Lung (tissue), 11 donors: ENCODE measurements at regions not wholly inside any gene's neighbourhood (a gene's known extent, or its start where the extent isn't known, plus 50 kb on each side); places are given as distances from the start of the nearest gene placed in this dataset.

ENCODE experiments used
- ATAC-seq: fragments of 200-7000 bp; cut with Tn5 transposase; one replicate; pipeline ENCODE4 v1.9.1; 2020; ENCODE audit warnings: moderate number of reproducible peaks; ENCODE audit not compliant: insufficient read depth, low FRiP score
- DNase-seq, 3 donors: peaks; one replicate each; pipeline ENCODE4 v3.0.0-alpha.2; 2013 to 2017
- H3K27ac ChIP-seq, 2 donors: one replicate each; pipeline ENCODE4 v1.5.1; 2013; ENCODE audit warnings: mild to moderate bottlenecking in 2 of 2, moderate library complexity in 2 of 2, control low read depth in 1 of 2, inconsistent platforms in 1 of 2, low read depth in 1 of 2, low read length in 1 of 2
- H3K27me3 ChIP-seq, 3 donors: one replicate each; pipeline ENCODE4 v1.5.1; 2013; ENCODE audit warnings: low read length in 2 of 3; ENCODE audit not compliant: control insufficient read depth in 3 of 3, insufficient read depth in 3 of 3
- H3K36me3 ChIP-seq, 4 donors: one replicate each; pipeline ENCODE4 v1.5.1; 2013; ENCODE audit warnings: low read length in 4 of 4, mild to moderate bottlenecking in 1 of 4, moderate library complexity in 1 of 4; ENCODE audit not compliant: control insufficient read depth in 4 of 4, insufficient read depth in 4 of 4
- H3K4me1 ChIP-seq, 5 donors: one replicate each; pipeline ENCODE4 v1.5.1; 2013; ENCODE audit warnings: low read length in 5 of 5, mild to moderate bottlenecking in 2 of 5, moderate library complexity in 1 of 5; ENCODE audit not compliant: control insufficient read depth in 5 of 5, insufficient read depth in 5 of 5
- H3K4me3 ChIP-seq: one replicate; pipeline ENCODE4 v1.5.1; 2013; ENCODE audit warnings: mild to moderate bottlenecking, control low read depth, moderate library complexity
- H3K9ac ChIP-seq, 2 donors: one replicate each; pipeline ENCODE4 v1.5.1; 2013; ENCODE audit warnings: low read length in 2 of 2, control low read depth in 1 of 2; ENCODE audit not compliant: insufficient read depth in 1 of 2
- H3K9me3 ChIP-seq, 4 donors: one replicate each; pipeline ENCODE4 v1.5.1; 2013; ENCODE audit warnings: low read length in 3 of 4, mild to moderate bottlenecking in 1 of 4, moderate library complexity in 1 of 4; ENCODE audit not compliant: control insufficient read depth in 4 of 4, insufficient read depth in 3 of 4
- WGBS, 2 donors: extraction: QIAGEN DNeasy Blood & Tissue Kit; methylation state at CpG; one replicate each; pipeline ENCODE4 v1.1.7; 2013; 5-methylcytosine and 5-hydroxymethylcytosine counted together
- TF ChIP-seq, protein P1 (sequence below): IDR thresholded peaks from 2 replicates; pipeline ENCODE4 v1.5.1; 2012; ENCODE audit warnings: mild to moderate bottlenecking; ENCODE audit errors: control extremely low read depth, extremely low read depth
- donor health status: control.
- donor health status: control.
- donor health status: Bipolar disorder and iron deficiency.
- donor health status: healthy.
- donor health status: DM: yes; HTN: yes; CAD: no.

DNA sequence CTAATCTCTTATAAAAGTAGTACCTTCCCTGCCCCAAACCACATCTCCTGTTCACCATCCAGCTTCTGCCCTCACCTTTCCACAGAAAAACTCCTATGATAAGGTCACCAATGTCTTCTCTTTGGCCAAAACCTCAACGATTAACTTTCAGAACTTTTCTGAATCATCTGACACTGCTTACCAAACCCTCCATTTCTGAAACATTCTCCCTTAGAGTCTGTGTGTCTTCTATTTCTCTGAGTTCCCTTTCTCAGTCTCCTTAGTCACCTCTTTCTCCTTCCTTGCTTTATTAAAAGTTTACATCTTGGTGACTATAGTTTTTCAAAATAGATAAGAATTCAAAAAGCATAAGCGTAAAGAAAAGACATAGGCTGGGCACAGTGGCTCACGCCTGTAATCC, 51.3 kb upstream of the SP3 start:
- DNase-seq (no peak), ATAC-seq (no peak)
- Histone ChIP-seq H3K27me3 (no peaks in the 10 kb centered on the region), H3K9me3 (no peaks in the 10 kb centered on the region), H3K4me1 (peaks cover 0 to 44% (median 13%) of the 10 kb centered on the region in 5 donors), H3K27ac (no peak overlapping the region), H3K9ac (no peak overlapping the region), H3K4me3 (no peak overlapping the region), H3K36me3 (no peaks in the 10 kb centered on the region)
- TF ChIP-seq, protein P1, sequence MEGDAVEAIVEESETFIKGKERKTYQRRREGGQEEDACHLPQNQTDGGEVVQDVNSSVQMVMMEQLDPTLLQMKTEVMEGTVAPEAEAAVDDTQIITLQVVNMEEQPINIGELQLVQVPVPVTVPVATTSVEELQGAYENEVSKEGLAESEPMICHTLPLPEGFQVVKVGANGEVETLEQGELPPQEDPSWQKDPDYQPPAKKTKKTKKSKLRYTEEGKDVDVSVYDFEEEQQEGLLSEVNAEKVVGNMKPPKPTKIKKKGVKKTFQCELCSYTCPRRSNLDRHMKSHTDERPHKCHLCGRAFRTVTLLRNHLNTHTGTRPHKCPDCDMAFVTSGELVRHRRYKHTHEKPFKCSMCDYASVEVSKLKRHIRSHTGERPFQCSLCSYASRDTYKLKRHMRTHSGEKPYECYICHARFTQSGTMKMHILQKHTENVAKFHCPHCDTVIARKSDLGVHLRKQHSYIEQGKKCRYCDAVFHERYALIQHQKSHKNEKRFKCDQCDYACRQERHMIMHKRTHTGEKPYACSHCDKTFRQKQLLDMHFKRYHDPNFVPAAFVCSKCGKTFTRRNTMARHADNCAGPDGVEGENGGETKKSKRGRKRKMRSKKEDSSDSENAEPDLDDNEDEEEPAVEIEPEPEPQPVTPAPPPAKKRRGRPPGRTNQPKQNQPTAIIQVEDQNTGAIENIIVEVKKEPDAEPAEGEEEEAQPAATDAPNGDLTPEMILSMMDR, result no peak
- WGBS, 2 donors, result 91 to 93% methylated on average over 3 of the region's 3 CpGs

DNA sequence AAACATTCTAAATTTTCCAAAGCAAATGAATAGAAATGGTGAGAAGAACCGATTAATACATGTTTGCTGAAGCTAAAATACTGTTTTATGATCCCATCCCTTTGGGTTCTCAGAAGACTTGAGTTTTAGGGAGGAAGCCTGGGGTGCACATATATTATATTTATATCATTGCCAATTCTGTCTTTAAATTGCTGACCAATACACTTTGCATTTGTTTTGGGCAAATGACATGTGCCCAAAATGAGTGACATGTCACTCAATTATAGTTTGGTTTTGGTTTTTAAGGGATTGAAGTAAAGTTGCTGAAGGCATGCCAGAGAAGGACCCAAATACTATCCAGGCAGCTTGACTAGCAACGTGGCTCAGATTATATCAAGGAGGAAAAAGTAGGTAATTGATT, 50.3 kb upstream of the SP3 start:
- Histone ChIP-seq H3K36me3 (no peaks in the 10 kb centered on the region), H3K27ac (no peak overlapping the region), H3K27me3 (no peaks in the 10 kb centered on the region), H3K9ac (no peak overlapping the region), H3K4me3 (no peak overlapping the region), H3K4me1 (peaks cover 0 to 48% (median 11%) of the 10 kb centered on the region in 5 donors), H3K9me3 (no peaks in the 10 kb centered on the region)
- no peak for DNase-seq
- TF ChIP-seq, protein P1, result no peak
- WGBS, 2 donors, result 87 to 90% methylated on average over 2 of the region's 2 CpGs
- no peak for ATAC-seq
